ENCODE measurements at regions not wholly inside any gene's neighbourhood (a gene's known extent, or its start where the extent isn't known, plus 50 kb on each side); places are given as distances from the start of the nearest gene placed in this dataset.

GRCh38 chr6:112485827-112486212 is 138.7 kb downstream of the RFPL4B start:
- no peak for TF ChIP-seq EZH2 (IDR thresholded peaks at IDR 0.05; ENCODE audit: borderline replicate concordance, low read length)
- no peak for TF ChIP-seq CTCF (IDR thresholded peaks at IDR 0.05; ENCODE audit: low read length)
